Neural progenitor cell (in vitro differentiated cells): ENCODE measurements at regions not wholly inside any gene's neighbourhood (a gene's known extent, or its start where the extent isn't known, plus 50 kb on each side); places are given as distances from the start of the nearest gene placed in this dataset.

ENCODE experiments used
- EZH2 ChIP-seq: fragments of 200-600 bp; sonication (generic); IDR thresholded peaks from 2 replicates; pipeline ENCODE4 v1.6.1; 2017; ENCODE audit warnings: antibody characterized with exemption, mild to moderate bottlenecking, moderate library complexity
- TF ChIP-seq, protein P1 (sequence below): fragments of 200-600 bp; sonication (generic); IDR thresholded peaks from 2 replicates; pipeline ENCODE4 v1.5.1; 2017; ENCODE audit warnings: antibody characterized with exemption, mild to moderate bottlenecking

DNA sequence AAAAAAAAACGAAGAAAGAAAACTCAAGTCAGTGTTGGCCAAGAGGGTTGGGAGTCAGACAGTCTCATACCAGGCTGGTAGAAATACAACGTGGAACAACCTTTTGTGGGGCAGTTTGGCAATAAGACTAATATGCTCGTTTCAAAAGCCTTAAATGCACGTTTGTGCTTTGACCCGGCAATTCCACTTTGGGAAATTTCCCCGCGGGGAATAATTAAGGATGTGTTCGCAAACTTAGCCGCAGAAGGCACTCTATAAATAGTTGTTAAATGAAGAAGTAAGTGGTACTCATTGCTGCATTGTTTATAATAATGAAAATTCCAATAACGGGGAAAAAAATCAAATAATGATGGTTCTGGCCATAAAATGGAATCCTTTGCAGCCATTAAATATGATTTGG, 664.8 kb upstream of the EEF2KMT start:
- no peak for TF ChIP-seq EZH2
- TF ChIP-seq, protein P1, sequence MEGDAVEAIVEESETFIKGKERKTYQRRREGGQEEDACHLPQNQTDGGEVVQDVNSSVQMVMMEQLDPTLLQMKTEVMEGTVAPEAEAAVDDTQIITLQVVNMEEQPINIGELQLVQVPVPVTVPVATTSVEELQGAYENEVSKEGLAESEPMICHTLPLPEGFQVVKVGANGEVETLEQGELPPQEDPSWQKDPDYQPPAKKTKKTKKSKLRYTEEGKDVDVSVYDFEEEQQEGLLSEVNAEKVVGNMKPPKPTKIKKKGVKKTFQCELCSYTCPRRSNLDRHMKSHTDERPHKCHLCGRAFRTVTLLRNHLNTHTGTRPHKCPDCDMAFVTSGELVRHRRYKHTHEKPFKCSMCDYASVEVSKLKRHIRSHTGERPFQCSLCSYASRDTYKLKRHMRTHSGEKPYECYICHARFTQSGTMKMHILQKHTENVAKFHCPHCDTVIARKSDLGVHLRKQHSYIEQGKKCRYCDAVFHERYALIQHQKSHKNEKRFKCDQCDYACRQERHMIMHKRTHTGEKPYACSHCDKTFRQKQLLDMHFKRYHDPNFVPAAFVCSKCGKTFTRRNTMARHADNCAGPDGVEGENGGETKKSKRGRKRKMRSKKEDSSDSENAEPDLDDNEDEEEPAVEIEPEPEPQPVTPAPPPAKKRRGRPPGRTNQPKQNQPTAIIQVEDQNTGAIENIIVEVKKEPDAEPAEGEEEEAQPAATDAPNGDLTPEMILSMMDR = no peak
